GM04504 (cell line): ENCODE measurements at regions not wholly inside any gene's neighbourhood (a gene's known extent, or its start where the extent isn't known, plus 50 kb on each side); places are given as distances from the start of the nearest gene placed in this dataset.

Source experiments
- DNase-seq: peaks from one replicate; pipeline ENCODE4 v3.0.0-alpha.2; 2012; ENCODE audit warnings: low read depth

DNA sequence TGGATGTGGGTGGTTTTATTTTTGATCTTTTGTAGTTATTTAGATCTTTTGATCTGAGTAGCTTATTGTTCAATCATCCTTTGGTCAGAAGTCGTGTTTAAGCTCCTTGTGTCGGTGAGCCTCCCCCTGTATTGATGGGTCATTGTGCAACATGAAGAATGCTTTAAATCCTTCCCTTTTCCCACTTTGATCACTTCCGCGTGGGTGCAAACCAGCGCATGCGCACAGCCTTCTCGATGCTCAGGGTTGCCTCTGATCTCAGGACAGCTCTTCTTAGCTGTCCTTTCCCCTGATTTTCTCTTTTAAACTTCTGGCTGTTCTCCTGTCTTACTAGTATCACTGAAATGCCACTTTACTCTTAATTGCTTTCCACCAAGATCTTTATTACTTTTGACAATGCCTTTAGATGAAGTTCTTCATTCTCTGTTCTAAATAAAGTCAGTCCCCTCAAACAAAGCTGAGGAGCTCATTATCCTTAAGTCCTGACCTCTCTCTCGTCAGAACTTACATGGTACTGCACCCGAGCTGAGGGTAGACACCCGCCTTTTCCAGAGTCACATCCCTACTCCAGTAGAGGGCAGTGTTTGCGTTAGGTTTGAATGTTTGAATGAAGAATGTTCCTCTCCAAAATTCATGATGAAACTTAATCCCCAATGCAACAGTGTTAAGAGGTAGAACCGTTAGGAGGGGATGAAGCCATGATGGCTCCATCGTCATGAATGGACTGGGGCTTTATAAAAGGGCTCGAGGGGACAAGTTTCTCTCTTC is 547.9 kb upstream of the TMPRSS15 start:
- DNase-seq = no peak

GRCh38 chr21:18954441-18954844 is 550.9 kb upstream of the TMPRSS15 start:
- no peak for DNase-seq

GRCh38 chr21:18959817-18960216 is 556.2 kb upstream of the TMPRSS15 start:
- no peak for DNase-seq

DNA sequence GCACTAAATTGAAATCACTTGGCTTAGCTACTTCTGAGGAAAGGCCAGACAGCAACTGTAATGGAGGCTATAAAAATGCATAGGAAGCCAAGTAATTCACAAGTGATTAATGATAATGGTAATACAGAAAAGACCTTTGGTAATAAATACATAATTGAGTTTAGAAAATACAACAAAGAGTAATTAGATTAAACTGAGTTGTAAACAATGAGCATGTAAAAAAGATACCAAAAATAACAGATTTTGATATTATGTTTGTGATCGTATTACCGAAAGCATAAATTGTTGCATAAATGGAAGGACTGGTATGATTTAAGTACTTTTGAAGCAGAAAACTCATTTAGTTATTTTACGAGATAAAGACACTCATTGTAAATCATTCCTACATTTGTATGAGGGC is 556.7 kb upstream of the TMPRSS15 start:
- DNase-seq = no peak

- no peak for DNase-seq
Observed at GRCh38 chr21:18970416-18970815, 566.8 kb upstream of the TMPRSS15 start.

DNA sequence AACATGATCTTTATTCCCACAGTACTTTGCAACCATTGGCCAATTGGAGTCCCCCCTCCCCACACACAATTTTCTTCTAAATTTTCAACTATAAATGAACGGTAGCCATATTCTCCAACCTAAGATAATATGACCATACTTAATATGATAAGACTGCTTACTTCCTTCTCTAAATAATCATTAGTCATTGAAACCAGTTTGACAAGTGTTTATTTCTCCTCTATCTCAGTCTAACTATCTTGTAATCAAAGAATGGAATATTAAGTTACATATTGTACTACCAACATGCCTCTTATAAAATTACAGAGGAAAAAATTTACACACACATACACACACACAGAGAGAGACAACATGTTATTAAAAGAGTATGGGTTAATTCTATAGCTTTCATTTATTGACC is 567.4 kb upstream of the TMPRSS15 start:
- no peak for DNase-seq

DNA sequence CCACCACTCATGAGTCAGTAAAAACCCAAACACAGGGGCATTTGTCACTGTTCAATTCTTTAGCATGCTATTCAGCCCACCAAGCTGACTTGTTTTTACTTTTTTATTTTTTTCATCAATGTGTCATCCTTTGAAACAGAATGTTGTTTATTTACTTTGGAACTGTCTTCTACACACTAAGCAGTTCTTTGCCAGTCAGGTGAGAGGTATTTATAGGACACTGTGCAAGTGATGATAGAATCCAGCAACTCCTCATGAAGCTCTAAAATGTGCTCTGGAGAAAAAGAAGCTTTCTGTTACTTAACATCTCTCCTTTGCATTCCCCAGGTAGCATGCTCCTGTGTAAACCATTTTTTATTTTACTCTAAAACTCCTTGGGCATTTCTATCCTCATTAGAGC is 582.0 kb upstream of the TMPRSS15 start:
- DNase-seq = no peak

GRCh38 chr21:18986197-18986596 is 582.6 kb upstream of the TMPRSS15 start:
- DNase-seq = no peak

GRCh38 chr21:18987520-18988026 is 584.0 kb upstream of the TMPRSS15 start:
- DNase-seq = no peak

GRCh38 chr21:18989953-18990495 is 586.4 kb upstream of the TMPRSS15 start:
- DNase-seq = no peak

DNA sequence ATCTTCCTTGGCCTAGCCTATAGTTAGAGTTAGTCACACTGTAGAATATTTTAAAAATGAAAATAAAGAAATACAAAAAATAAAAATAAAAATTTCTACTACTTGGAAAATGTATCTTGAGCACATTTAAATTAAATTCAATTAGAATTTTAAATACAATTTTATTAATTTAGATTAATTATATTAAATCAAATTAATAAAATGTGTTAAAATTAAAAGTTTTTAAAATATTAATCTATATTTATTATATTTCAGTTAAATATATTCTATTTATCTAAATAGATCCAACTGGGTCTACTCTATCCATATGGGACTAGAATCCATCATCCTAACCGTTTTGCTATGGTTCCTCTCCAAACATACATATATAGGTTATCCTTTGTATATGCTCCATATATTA is 588.3 kb upstream of the TMPRSS15 start:
- DNase-seq = no peak

GRCh38 chr21:19010251-19010650 is 606.7 kb upstream of the TMPRSS15 start:
- DNase-seq = no peak

DNA sequence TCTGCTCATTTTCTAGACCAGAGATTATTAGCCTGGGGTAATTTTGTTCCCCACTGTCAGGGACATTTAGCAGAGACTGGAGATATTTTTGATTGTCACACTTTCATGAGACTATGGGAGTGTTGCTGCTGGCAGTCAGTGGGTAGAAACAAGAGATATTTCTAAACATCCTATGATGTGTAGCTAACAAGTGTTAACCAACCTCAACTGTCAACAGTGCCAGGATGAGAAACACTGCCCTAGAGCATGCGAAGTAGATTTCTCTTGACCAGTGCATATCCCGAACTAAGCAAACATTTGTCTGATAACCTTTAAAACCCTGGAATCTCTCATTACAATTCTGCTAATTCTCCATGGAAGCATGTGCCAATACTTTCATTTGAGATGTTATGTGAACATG is 607.4 kb upstream of the TMPRSS15 start:
- no peak for DNase-seq

GRCh38 chr21:19011451-19011850 is 607.9 kb upstream of the TMPRSS15 start:
- DNase-seq = no peak

DNA sequence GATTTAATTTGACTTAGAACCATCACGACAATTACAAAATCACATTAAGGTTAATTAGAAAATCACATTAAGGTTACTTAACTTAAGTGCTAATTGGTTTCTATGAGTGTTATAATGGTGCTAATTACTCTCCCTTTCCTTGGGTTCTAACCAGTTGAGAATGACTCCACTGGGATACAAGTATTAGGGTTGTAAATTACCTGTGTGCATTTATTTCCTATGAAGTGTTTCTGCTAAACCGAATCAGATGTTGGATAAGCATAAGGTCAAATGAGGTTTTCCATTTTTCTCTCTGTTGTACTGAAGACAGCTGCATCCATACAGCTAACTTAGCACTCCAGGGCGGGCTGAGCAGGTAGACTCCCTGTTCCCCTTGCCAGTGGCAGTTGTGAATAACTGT is 610.3 kb upstream of the TMPRSS15 start:
- DNase-seq = no peak

DNA sequence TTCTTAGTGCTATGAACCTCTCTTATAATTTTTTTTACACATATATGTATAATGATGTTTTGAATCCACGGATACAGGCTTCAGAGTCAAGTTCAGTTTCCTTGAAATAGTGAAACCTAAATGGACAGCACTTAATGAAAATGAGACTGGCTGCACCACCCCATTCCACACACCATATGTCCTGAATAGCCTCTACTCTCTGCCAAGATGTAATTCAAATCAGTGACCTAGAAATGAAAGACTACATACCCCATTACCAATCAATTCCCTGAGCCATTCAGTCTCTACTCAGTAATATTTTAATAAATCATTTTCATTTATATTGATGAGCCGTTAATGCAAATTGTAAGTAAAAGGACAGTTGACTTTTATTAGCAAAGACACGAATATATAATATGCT is 614.9 kb upstream of the TMPRSS15 start:
- no peak for DNase-seq

DNA sequence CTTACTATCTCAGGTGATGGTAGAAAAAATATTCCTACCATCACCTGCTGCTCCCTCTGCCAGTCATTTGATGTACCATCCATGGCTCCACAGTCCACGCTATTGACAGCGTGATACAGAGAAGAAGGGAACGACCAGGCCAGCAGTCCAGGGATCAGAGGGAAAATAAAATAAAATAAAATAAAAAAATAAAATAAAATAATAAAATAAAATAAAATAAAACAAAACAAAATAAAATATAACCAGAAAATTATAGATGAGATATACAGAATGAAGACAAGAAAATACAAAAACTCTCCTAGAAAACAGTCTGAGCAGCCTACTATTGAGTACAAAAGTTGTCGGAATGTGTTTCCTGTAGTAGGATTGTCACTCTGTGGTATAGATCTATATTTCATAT is 619.4 kb upstream of the TMPRSS15 start:
- DNase-seq = no peak

DNA sequence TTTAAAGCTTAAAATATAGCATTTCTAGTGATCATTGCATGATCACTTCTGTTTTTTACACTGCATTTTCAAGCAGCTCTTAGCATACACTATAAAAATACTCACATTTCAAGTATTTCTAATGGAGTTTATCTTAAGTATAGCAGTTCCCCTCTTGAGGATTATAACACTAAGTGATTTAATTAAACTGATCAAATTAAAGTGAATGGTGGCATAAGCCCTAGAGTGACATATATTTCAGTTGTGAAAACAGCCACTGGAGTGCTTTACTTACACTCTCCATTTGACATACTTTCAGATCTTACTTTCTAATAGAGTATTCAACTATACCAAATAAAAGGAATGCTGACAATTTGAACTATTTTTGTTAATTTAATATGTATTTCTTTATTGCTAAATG is 623.3 kb upstream of the TMPRSS15 start:
- no peak for DNase-seq

GRCh38 chr21:19029816-19030215 is 626.2 kb upstream of the TMPRSS15 start:
- DNase-seq = no peak

- no peak for DNase-seq
Observed at GRCh38 chr21:19031953-19032352, 628.4 kb upstream of the TMPRSS15 start.

GRCh38 chr21:19034041-19034440 is 630.5 kb upstream of the TMPRSS15 start:
- no peak for DNase-seq

GRCh38 chr21:19034560-19034959 is 631.0 kb upstream of the TMPRSS15 start:
- DNase-seq = no peak

DNA sequence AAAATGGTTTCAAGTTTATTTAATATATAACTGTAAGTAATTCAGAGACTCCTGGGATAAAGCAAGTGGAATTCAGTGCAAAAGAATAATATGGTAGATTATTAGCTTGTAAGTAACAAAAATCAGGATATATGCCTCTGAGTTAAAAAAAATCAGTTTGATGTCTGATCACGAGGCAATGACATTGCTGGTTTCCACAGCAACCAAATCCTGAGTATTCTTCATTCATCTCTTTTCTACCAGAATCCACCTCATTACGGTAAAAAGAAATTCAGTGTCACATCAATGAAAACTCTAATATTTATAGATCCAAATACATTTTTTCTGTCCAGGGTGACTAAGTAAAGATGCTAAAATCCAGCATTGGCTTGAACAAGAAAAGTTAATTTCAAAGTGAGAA is 642.3 kb upstream of the TMPRSS15 start:
- no peak for DNase-seq

DNA sequence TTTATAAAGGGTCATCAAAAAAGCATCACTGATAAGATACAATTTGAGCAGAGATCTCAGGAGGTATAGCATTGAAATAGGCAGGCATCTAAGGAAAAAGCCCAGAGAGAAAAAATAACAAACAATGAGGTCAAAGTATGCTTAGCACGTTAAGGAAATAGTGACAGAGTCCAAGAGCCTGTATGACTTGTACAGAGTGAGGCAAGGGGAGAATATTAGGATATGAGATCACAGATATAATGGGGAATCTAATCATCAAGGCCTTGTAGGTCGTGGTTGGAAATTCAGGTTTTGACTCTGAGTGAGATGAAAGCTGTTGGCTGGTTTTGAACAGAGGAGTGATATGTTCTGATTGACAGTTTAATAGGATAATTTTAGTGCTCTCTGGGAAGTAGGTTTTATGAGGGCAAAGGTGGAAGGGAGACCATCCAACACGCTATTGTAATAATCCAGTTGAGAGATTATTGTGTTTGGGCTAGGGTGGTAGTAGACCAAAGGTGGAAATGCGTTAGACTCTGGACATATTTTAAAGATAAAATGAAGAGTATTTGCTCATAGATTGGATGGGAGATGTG is 644.6 kb upstream of the TMPRSS15 start:
- DNase-seq = no peak
